HL-60 (cell line): ENCODE measurements at regions not wholly inside any gene's neighbourhood (a gene's known extent, or its start where the extent isn't known, plus 50 kb on each side); places are given as distances from the start of the nearest gene placed in this dataset.

Experiments used
- GABPA ChIP-seq: IDR thresholded peaks from 2 replicates; pipeline ENCODE4 v1.6.1; 2012; ENCODE audit warnings: low read depth
- POLR2AphosphoS5 ChIP-seq: IDR thresholded peaks from 2 replicates; pipeline ENCODE4 v1.6.1; 2012; ENCODE audit warnings: low read depth
- TF ChIP-seq, protein P1 (sequence below): IDR thresholded peaks from one replicate; pipeline ENCODE4 v1.5.1; 2011; ENCODE audit warnings: low read length, control low read depth, inconsistent platforms; ENCODE audit not compliant: insufficient read depth
- TF ChIP-seq, protein P2 (sequence below): IDR thresholded peaks from 2 replicates; pipeline ENCODE4 v1.6.1; 2012; ENCODE audit warnings: low read depth; ENCODE audit not compliant: insufficient replicate concordance

DNA sequence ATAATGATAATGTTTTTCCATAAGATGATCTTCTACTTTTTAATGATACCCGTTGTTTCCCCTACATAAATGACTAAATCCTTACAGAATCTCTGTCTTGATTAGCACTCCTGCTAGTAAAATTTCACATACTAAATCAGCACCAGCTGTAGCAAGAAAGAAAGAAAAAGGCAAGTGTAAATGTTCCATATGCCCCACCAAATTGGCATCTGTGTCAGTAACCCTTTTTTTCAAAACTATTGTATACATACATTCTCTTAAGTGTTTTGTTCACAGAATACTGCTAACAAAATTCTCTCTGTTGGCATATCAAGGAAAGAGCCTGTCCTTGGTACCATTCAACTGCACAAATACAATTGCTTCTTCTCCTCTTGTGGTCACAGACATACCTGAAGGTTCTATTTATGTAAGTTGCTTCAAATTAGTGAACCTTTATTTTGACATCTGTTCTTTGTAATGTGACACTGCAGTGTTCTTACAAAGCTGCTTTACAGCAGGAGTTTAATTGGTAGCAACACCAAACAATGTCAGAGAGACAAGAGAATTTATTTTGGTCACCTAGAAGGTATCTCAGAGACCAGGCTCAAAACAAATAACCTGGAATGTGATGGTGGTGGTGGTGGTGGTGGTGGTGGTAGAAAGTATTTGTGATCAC, 641.9 kb downstream of the ZEB2 start:
- TF ChIP-seq, protein P1, sequence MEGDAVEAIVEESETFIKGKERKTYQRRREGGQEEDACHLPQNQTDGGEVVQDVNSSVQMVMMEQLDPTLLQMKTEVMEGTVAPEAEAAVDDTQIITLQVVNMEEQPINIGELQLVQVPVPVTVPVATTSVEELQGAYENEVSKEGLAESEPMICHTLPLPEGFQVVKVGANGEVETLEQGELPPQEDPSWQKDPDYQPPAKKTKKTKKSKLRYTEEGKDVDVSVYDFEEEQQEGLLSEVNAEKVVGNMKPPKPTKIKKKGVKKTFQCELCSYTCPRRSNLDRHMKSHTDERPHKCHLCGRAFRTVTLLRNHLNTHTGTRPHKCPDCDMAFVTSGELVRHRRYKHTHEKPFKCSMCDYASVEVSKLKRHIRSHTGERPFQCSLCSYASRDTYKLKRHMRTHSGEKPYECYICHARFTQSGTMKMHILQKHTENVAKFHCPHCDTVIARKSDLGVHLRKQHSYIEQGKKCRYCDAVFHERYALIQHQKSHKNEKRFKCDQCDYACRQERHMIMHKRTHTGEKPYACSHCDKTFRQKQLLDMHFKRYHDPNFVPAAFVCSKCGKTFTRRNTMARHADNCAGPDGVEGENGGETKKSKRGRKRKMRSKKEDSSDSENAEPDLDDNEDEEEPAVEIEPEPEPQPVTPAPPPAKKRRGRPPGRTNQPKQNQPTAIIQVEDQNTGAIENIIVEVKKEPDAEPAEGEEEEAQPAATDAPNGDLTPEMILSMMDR, result no peak
- TF ChIP-seq, protein P2, sequence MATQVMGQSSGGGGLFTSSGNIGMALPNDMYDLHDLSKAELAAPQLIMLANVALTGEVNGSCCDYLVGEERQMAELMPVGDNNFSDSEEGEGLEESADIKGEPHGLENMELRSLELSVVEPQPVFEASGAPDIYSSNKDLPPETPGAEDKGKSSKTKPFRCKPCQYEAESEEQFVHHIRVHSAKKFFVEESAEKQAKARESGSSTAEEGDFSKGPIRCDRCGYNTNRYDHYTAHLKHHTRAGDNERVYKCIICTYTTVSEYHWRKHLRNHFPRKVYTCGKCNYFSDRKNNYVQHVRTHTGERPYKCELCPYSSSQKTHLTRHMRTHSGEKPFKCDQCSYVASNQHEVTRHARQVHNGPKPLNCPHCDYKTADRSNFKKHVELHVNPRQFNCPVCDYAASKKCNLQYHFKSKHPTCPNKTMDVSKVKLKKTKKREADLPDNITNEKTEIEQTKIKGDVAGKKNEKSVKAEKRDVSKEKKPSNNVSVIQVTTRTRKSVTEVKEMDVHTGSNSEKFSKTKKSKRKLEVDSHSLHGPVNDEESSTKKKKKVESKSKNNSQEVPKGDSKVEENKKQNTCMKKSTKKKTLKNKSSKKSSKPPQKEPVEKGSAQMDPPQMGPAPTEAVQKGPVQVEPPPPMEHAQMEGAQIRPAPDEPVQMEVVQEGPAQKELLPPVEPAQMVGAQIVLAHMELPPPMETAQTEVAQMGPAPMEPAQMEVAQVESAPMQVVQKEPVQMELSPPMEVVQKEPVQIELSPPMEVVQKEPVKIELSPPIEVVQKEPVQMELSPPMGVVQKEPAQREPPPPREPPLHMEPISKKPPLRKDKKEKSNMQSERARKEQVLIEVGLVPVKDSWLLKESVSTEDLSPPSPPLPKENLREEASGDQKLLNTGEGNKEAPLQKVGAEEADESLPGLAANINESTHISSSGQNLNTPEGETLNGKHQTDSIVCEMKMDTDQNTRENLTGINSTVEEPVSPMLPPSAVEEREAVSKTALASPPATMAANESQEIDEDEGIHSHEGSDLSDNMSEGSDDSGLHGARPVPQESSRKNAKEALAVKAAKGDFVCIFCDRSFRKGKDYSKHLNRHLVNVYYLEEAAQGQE, result no peak
- TF ChIP-seq POLR2AphosphoS5 (no peak), GABPA (no peak)
